K562 (cell line): ENCODE measurements at regions not wholly inside any gene's neighbourhood (a gene's known extent, or its start where the extent isn't known, plus 50 kb on each side); places are given as distances from the start of the nearest gene placed in this dataset.

Source experiments
- ESRRB ChIP-seq: fragments of 250-450 bp; sonication (Bioruptor Pico); IDR thresholded peaks from 2 replicates; pipeline ENCODE4 v1.5.0; 2020; ENCODE audit warnings: mild to moderate bottlenecking, moderate library complexity, borderline replicate concordance
- FOXP1 ChIP-seq: sonication (generic); formaldehyde crosslinking; IDR thresholded peaks from 2 replicates; pipeline ENCODE4 v1.8.0; 2022; ENCODE audit warnings: mild to moderate bottlenecking, missing genetic modification reagents
- ILF3 ChIP-seq: fragments of 450-650 bp; IDR thresholded peaks from 2 replicates; pipeline ENCODE4 v1.6.1; 2018; ENCODE audit warnings: antibody characterized with exemption, mild to moderate bottlenecking, moderate library complexity, borderline replicate concordance
- MIER1 ChIP-seq: fragments of 450-650 bp; IDR thresholded peaks from 2 replicates; pipeline ENCODE4 v1.6.1; 2016; ENCODE audit warnings: antibody characterized with exemption, mild to moderate bottlenecking, low read depth
- OTX1 ChIP-seq: fragments of 450-650 bp; formaldehyde crosslinking; IDR thresholded peaks from 2 replicates; pipeline ENCODE4 v1.4.0; 2022; ENCODE audit warnings: mild to moderate bottlenecking
- PCBP2 ChIP-seq: fragments of 200-400 bp; formaldehyde crosslinking; IDR thresholded peaks from 2 replicates; pipeline ENCODE4 v1.6.1; 2018; ENCODE audit warnings: low read length, low read depth, mild to moderate bottlenecking, moderate library complexity; ENCODE audit not compliant: poor library complexity, severe bottlenecking
- PHB ChIP-seq: fragments of 250-450 bp; sonication (Bioruptor Pico); IDR thresholded peaks from 2 replicates; pipeline ENCODE4 v1.5.0; 2021
- SAFB ChIP-seq: fragments of 200-400 bp; formaldehyde crosslinking; IDR thresholded peaks from 2 replicates; pipeline ENCODE4 v1.6.1; 2017; ENCODE audit warnings: low read depth, low read length, borderline replicate concordance
- ZNF121 ChIP-seq: sonication (generic); formaldehyde crosslinking; conservative IDR thresholded peaks from 2 replicates; pipeline ENCODE4 v1.8.0; 2022; ENCODE audit warnings: missing genetic modification reagents
- ZNF175 ChIP-seq: fragments of 200-800 bp; sonication (Bioruptor generic); IDR thresholded peaks from 2 replicates; pipeline ENCODE4 v1.6.1; 2016; ENCODE audit warnings: low read depth, mild to moderate bottlenecking, missing genetic modification characterization, missing compliant biosample characterization
- ZNF561 ChIP-seq: fragments of 450-650 bp; formaldehyde crosslinking; conservative IDR thresholded peaks from 2 replicates; pipeline ENCODE4 v1.4.0; 2020; ENCODE audit warnings: mild to moderate bottlenecking, moderate library complexity
- ZNF764 ChIP-seq: fragments of 250-450 bp; sonication (Bioruptor Pico); IDR thresholded peaks from 2 replicates; pipeline ENCODE4 v1.4.0; 2020; ENCODE audit warnings: low read depth, mild to moderate bottlenecking, moderate library complexity
- ZSCAN29 ChIP-seq: fragments of 450-650 bp; IDR thresholded peaks from 2 replicates; pipeline ENCODE4 v1.6.1; 2017
- TF ChIP-seq, protein P1 (sequence below), 2 experiments: fragments of 450-650 bp in 1 of 2; sonication (generic) in 1 of 2; formaldehyde crosslinking in 1 of 2; IDR thresholded peaks; 2 replicates each; pipeline versions ENCODE4 v1.7.1 to v1.9.0; 2016 to 2022; ENCODE audit warnings: inconsistent platforms in 1 of 2, mild to moderate bottlenecking in 1 of 2, missing genetic modification reagents in 1 of 2
- TF ChIP-seq, protein P2 (sequence below): fragments of 450-650 bp; conservative IDR thresholded peaks from 2 replicates; pipeline ENCODE4 v1.6.1; 2016; ENCODE audit warnings: missing genetic modification characterization, low read depth, mild to moderate bottlenecking, missing compliant biosample characterization, moderate library complexity
- TF ChIP-seq, protein P3 (sequence below): sonication (generic); formaldehyde crosslinking; IDR thresholded peaks from 2 replicates; pipeline ENCODE4 v1.8.0; 2022; ENCODE audit warnings: missing genetic modification reagents, mild to moderate bottlenecking, borderline replicate concordance

DNA sequence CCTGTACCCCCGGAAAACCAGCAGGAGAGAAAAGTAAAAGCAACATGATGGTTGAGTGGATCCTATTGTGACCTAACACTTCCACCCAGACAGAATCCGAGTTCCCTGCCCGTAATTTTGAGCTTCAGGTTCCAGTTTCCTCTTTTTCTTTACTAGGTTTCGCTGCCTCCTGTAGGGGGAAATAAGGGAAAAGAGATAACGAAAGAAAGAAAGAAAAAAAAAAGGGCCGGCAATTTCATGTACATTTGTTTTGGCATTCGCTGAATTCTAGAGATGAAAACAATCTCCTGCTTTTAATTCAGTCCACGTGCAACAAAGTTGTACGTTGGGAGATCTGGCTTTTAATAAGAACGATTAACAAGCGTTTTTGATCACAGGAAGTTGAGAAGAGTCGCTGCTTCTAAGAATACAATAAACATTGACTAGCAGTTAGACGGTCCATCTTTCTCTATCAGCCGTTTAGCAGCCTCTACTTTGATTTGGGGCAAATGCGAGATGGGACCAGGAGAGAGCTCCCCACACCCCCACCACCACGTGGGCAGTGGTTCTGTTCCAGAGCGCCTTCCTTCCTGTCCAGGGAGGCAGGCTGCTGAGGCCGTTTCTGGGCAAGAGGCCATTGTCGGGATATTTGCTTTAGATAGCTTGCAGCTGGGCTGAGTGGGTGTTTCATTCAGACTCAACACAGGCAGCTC lies 155.9 kb upstream of the RUNX1 start (continued):
- TF ChIP-seq, protein P1, sequence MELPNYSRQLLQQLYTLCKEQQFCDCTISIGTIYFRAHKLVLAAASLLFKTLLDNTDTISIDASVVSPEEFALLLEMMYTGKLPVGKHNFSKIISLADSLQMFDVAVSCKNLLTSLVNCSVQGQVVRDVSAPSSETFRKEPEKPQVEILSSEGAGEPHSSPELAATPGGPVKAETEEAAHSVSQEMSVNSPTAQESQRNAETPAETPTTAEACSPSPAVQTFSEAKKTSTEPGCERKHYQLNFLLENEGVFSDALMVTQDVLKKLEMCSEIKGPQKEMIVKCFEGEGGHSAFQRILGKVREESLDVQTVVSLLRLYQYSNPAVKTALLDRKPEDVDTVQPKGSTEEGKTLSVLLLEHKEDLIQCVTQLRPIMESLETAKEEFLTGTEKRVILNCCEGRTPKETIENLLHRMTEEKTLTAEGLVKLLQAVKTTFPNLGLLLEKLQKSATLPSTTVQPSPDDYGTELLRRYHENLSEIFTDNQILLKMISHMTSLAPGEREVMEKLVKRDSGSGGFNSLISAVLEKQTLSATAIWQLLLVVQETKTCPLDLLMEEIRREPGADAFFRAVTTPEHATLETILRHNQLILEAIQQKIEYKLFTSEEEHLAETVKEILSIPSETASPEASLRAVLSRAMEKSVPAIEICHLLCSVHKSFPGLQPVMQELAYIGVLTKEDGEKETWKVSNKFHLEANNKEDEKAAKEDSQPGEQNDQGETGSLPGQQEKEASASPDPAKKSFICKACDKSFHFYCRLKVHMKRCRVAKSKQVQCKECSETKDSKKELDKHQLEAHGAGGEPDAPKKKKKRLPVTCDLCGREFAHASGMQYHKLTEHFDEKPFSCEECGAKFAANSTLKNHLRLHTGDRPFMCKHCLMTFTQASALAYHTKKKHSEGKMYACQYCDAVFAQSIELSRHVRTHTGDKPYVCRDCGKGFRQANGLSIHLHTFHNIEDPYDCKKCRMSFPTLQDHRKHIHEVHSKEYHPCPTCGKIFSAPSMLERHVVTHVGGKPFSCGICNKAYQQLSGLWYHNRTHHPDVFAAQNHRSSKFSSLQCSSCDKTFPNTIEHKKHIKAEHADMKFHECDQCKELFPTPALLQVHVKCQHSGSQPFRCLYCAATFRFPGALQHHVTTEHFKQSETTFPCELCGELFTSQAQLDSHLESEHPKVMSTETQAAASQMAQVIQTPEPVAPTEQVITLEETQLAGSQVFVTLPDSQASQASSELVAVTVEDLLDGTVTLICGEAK (IDR thresholded peaks at IDR 0.05): 0 out of 2 replicates have a peak, but pooled peaks have one; percentile 29
- TF ChIP-seq, protein P1 (CRISPR knock-in tag; IDR thresholded peaks at IDR 0.05): no peak
- TF ChIP-seq OTX1 (CRISPR knock-in tag) (no peak), MIER1 (no peak; the same call in 1 of the 2 replicates), SAFB (no peak), ZNF764 (CRISPR knock-in tag) (no peak), ESRRB (CRISPR knock-in tag) (no peak), PCBP2 (no peak), ZNF121 (CRISPR knock-in tag) (no peak), PHB (no peak), FOXP1 (no peak), ZSCAN29 (no peak), ZNF561 (CRISPR knock-in tag) (no peak), ILF3 (no peak), ZNF175 (CRISPR knock-in tag) (peak; percentile 59)
- TF ChIP-seq, protein P2, sequence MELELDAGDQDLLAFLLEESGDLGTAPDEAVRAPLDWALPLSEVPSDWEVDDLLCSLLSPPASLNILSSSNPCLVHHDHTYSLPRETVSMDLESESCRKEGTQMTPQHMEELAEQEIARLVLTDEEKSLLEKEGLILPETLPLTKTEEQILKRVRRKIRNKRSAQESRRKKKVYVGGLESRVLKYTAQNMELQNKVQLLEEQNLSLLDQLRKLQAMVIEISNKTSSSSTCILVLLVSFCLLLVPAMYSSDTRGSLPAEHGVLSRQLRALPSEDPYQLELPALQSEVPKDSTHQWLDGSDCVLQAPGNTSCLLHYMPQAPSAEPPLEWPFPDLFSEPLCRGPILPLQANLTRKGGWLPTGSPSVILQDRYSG (tag): no peak
- TF ChIP-seq, protein P3, sequence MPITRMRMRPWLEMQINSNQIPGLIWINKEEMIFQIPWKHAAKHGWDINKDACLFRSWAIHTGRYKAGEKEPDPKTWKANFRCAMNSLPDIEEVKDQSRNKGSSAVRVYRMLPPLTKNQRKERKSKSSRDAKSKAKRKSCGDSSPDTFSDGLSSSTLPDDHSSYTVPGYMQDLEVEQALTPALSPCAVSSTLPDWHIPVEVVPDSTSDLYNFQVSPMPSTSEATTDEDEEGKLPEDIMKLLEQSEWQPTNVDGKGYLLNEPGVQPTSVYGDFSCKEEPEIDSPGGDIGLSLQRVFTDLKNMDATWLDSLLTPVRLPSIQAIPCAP: no peak
